D721Med (cell line): ENCODE measurements at regions not wholly inside any gene's neighbourhood (a gene's known extent, or its start where the extent isn't known, plus 50 kb on each side); places are given as distances from the start of the nearest gene placed in this dataset.
A peak's percentile ranks its signal among the peaks of the same experiment; 100 is the strongest.
"Not testable (repeated sequence)": the region's sequence is repeated elsewhere in the genome, so short reads cannot be mapped to it uniquely, and the experiment has no call there.

Source experiments
- DNase-seq: peaks from one replicate; pipeline ENCODE4 v3.0.0; 2011; ENCODE audit warnings: low spot score; ENCODE audit not compliant: insufficient read length
- FAIRE-seq: peaks from 2 replicates; lab custom pipeline; 2011; peaks lifted over from hg19 to GRCh38; lab: Jason Lieb, UNC
- TF ChIP-seq, protein P1 (sequence below): IDR thresholded peaks from 2 replicates; pipeline ENCODE4 v1.5.1; 2012; ENCODE audit warnings: mild to moderate bottlenecking, control low read depth; ENCODE audit not compliant: insufficient read depth; ENCODE audit errors: missing control alignments

DNA sequence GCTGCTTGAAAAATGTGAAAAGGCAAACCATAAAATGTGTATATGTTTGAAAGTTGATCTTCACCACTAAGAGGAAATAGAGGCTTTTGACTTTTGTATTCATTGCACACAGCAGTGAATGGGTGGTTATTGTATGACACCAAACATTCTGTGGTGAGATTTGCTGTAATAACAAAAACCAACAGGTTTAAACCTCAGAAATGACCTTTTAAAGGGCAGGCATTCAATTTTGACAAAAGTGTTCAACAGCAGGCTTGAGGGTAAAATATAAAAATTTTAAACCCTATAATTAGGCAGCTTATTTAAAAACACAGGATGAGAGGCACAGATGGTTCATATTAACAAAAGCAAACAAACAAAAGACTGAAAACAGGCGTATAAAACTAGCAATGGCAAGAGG is 128.1 kb upstream of the NUDT12 start:
- FAIRE-seq (no peak), DNase-seq (no peak)
- TF ChIP-seq, protein P1, sequence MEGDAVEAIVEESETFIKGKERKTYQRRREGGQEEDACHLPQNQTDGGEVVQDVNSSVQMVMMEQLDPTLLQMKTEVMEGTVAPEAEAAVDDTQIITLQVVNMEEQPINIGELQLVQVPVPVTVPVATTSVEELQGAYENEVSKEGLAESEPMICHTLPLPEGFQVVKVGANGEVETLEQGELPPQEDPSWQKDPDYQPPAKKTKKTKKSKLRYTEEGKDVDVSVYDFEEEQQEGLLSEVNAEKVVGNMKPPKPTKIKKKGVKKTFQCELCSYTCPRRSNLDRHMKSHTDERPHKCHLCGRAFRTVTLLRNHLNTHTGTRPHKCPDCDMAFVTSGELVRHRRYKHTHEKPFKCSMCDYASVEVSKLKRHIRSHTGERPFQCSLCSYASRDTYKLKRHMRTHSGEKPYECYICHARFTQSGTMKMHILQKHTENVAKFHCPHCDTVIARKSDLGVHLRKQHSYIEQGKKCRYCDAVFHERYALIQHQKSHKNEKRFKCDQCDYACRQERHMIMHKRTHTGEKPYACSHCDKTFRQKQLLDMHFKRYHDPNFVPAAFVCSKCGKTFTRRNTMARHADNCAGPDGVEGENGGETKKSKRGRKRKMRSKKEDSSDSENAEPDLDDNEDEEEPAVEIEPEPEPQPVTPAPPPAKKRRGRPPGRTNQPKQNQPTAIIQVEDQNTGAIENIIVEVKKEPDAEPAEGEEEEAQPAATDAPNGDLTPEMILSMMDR, result no peak

DNA sequence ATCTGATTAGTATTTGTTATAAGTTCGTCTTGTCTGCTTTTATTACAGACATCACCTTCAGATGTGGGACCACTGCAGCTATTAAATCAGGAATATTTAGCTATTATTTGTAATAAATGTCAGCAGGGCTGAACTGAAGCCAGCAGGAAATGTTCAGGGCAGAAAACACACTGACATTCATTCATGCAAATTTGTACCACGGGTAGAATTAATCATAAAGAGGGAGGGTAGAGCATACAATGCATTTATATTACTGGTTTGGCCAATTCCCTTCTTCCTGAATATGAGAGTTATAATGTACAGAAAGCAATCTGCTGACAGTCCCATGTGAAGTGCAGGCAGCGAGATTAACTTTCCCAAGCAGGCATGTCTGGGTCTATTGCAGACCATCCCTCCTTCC is 117.3 kb upstream of the NUDT12 start:
- DNase-seq (no peak), FAIRE-seq (no peak)
- TF ChIP-seq, protein P1, result no peak

DNA sequence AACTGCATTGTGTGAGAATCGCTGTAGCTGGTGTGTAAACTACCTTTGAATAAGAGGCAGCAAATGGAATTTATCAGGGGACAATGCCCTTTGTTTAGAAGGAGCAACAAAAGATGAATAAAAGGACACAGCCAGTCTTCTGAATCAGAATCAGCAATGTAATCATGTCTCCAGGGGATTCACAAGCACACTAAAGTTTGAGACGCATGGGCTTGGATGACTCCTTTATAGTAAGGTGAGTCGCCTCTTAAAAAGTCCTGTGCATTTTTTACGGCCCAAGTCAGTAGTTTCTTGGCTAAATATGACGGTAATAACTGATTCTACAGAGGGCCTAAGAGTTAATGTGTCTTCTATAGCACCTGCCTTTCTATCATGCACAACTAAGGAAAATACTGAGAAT is 113.6 kb upstream of the NUDT12 start:
- FAIRE-seq, DNase-seq: not testable (repeated sequence)

DNA sequence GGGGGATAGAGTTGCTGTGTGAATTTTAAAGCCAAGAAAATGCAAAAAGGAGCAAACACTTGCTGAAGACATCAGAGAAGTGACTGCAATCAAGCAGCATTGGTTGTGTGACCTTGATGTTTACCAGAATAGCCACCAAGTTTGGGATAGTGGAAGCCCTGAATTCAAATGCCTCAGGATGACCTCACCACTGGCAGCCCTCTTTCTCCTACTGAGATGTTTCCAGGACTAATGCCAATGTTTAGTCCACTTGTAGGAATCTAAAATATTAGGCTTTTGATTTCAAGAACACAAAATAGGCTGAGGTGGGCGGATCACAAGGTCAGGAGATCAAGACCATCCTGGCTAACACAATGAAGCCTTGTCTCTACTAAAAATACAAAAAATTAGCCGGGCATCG is 112.2 kb upstream of the NUDT12 start:
- FAIRE-seq (no peak), DNase-seq (no peak)
- TF ChIP-seq, protein P1, result no peak

DNA sequence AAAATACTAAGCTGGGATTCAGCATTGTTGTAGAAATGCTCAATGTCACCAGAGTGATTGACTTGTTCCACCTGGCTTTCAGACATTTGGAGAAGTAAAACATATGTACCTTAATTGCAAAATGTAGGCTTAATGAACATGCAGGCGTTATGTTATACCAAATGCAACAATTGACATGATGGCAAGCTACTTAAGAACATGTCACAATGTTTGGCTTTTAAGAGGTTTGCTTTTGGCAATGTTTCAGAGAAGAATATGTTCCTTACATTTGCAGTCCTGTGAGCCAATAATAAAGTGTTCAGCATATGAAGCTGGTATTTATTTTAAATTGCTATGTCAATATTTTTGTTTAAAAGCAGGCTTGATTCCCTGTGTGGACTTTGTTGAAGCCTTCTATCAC is 111.7 kb upstream of the NUDT12 start:
- peak; percentile 6 for FAIRE-seq

DNA sequence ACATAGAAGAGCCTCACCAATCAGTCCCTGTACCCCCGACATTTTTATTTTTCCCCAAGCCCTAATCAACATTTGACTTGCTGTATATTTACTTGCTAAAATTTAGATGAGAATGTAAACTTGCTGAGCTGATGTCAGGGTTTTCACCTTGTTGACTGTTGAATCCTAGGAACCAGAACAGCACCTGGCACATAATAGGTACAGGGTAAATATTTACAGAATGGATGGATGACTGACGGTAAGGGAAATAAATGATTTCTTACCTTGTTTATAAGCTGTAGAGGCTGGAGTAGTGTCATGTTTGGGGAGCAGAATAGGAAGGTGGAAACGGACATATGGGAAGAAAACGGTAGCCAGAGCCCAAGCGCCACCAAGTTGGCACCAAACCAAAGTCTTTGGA is 107.0 kb upstream of the NUDT12 start:
- no peak for DNase-seq
- TF ChIP-seq, protein P1, result no peak
- FAIRE-seq, result no peak

More for the DNA sequence above, 111.7 kb upstream of the NUDT12 start:
- TF ChIP-seq, protein P1, result no peak
- DNase-seq, result no peak

DNA sequence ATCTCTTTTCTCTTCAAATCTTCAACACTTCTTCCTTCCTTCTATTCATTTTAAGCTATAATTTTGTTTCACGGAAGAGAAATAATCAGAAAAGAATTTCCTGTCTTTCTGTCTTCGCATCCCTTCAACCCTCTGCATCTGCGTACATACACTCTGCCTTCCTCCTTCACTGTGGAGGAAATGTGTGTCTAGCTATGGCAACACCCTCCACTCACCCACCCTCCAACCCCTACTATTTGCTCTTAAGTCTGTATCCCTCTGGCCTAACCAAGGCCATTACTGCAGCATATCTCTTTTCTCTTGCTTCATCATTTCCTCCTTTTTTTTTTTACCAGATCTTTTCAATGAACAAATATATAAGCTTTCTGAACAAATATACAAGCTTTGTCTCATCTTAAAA is 105.7 kb upstream of the NUDT12 start:
- DNase-seq, result no peak
- FAIRE-seq, result no peak
- TF ChIP-seq, protein P1, result no peak

DNA sequence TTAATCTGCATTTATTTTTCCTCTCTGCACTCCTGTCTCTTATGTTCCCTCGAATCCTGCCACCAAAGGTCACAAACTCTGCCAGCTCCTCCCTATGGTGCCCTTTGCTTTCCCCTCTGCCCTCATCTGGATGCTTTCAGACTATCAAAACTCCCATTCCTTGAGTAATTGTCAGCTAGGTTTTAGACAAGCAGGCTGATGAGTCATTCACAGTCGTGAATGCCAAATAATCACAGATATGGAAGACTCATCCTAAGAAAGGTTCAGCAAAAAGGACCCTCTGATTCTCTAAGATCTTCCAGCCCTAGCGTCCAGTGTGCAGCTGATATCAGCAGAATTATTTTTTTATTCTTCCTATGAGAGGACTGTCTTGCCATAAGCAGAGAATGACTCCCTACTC is 104.5 kb upstream of the NUDT12 start:
- TF ChIP-seq, protein P1, result no peak
- FAIRE-seq (no peak), DNase-seq (no peak)
